Stimulated activated CD4-positive, alpha-beta T cell treated with anti-CD3 and anti-CD28 coated beads, Interleukin-1b, Interleukin-23, amount 100 ng/mL, for 48 hours (primary cell): ENCODE measurements at regions not wholly inside any gene's neighbourhood (a gene's known extent, or its start where the extent isn't known, plus 50 kb on each side); places are given as distances from the start of the nearest gene placed in this dataset.

ENCODE experiments used
- DNase-seq: peaks from one replicate; pipeline ENCODE4 v3.0.0-alpha.2; 2020

GRCh38 chr1:168782559-168783116, 53.6 kb upstream of the DPT start:
- DNase-seq: no peak

GRCh38 chr1:168783458-168784210, 54.6 kb upstream of the DPT start:
- DNase-seq: no peak

GRCh38 chr1:168786476-168787330, 57.7 kb upstream of the DPT start:
- DNase-seq: no peak

- DNase-seq: no peak
These were observed 59.3 kb upstream of the DPT start for GRCh38 chr1:168788258-168788657.

GRCh38 chr1:168789501-168789900, 60.5 kb upstream of the DPT start:
- DNase-seq: no peak

GRCh38 chr1:168792142-168792541, 63.1 kb upstream of the DPT start:
- no peak for DNase-seq

GRCh38 chr1:168792592-168793125, 63.7 kb upstream of the DPT start:
- DNase-seq: no peak

GRCh38 chr1:168794057-168794456, 65.1 kb upstream of the DPT start:
- no peak for DNase-seq

- no peak for DNase-seq
These were observed 66.7 kb upstream of the DPT start for GRCh38 chr1:168795681-168796080.

- DNase-seq: no peak
These were observed 71.1 kb upstream of the DPT start for GRCh38 chr1:168799927-168800605.

- no peak for DNase-seq
These were observed 72.2 kb upstream of the DPT start for GRCh38 chr1:168801032-168801745.

GRCh38 chr1:168803806-168804510, 75.0 kb upstream of the DPT start:
- DNase-seq: no peak

GRCh38 chr1:168806952-168807351, 77.9 kb upstream of the DPT start:
- no peak for DNase-seq

- no peak for DNase-seq
These were observed 82.2 kb upstream of the DPT start for GRCh38 chr1:168811176-168811575.

GRCh38 chr1:168819668-168820067, 90.7 kb upstream of the DPT start:
- no peak for DNase-seq

- DNase-seq: no peak
These were observed 92.4 kb upstream of the DPT start for GRCh38 chr1:168821434-168821833.

GRCh38 chr1:168822911-168823310, 93.9 kb upstream of the DPT start:
- no peak for DNase-seq

GRCh38 chr1:168823988-168824387, 95.0 kb upstream of the DPT start:
- DNase-seq: no peak

GRCh38 chr1:168824418-168825065, 95.5 kb upstream of the DPT start:
- no peak for DNase-seq

- no peak for DNase-seq
These were observed 96.1 kb upstream of the DPT start for GRCh38 chr1:168825129-168825528.

- no peak for DNase-seq
These were observed 96.8 kb upstream of the DPT start for GRCh38 chr1:168825820-168826219.
